HG02840 (cell line): ENCODE measurements at regions not wholly inside any gene's neighbourhood (a gene's known extent, or its start where the extent isn't known, plus 50 kb on each side); places are given as distances from the start of the nearest gene placed in this dataset.
A peak's percentile ranks its signal among the peaks of the same experiment; 100 is the strongest.

ENCODE experiments used
- ATAC-seq: cut with Tn5 transposase; IDR thresholded peaks from one replicate; pipeline ENCODE4 v1.9.1; 2021; ENCODE audit warnings: mild to moderate bottlenecking, moderate library complexity, moderate number of reproducible peaks; ENCODE audit not compliant: unreplicated experiment, low FRiP score

DNA sequence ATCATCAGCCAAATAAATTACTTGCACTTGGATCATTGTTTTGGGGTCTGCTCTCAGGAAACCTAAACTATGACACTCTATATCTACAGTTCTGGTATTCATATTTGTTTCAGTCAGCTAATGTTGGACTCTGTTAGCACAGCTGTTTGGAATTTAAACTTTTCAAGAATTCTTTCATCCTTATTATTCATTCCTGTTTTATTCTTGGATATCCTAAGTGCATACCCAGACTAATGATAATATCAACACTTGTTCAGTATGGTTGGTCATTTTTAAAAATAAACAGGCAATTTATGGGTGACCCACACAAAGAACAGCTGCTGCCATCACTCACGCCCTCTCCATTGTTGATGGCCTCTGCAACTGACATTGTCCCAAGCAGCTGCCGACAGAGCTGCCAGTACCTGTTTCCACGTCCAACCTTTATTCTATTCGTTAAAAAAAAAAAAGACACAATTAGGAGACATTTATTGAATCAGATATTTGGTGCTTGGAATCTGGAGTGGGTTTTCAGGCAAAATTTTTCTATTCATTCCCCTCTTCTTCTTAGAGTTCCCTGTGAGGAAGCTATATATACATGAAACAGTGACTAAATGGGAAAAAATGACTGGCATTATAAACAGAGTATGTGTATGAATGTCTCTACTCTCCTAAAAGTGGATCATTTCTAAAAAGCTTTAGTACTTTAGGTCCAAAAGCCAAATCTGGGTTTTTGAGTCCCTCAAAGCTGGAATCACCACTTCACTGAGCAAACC, 252.1 kb upstream of the NAV3 start:
- ATAC-seq: no peak

DNA sequence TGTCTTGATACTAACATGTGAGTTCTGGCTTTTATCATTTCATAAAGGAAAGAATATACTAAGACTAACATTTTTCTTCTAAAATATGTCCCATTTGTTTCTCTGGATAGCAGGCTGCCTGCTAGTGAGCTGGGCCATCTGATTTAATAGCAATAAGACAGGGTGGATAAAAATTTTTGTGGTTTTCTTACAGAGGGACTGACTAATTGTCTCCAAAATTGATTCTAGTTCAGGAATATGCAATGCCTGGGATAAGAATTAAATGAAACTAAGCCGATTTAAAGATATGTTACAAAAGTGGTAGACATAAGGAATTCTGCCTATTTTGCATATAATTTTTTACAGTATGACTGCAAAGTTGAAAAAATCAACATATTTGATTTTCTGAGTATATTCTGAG, 252.9 kb upstream of the NAV3 start:
- no peak for ATAC-seq

DNA sequence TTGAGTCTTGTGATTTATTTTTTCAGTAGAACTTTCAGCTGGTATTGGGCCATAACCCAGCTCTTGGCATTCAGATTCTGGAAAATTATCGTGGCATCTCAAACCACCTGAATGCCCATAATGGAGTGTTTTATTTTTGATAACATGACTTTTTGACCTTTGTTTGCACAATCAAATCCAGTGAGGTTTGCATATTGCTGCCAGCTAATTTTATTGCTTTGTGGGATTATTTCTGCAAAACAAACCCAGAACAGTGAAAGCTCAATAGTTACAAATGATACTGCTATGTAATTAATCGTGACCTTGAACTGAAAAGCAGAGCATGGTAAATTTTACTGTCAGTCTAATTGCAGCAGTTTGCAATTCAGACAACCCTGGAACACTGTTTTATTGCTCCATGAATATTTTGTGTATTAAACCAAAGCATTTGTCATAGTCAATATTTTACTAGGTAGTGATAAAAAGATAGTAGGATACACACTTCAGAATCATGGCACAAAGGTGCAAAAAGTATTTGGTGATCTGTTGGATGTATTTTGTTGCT, 255.2 kb upstream of the NAV3 start:
- ATAC-seq: no peak

DNA sequence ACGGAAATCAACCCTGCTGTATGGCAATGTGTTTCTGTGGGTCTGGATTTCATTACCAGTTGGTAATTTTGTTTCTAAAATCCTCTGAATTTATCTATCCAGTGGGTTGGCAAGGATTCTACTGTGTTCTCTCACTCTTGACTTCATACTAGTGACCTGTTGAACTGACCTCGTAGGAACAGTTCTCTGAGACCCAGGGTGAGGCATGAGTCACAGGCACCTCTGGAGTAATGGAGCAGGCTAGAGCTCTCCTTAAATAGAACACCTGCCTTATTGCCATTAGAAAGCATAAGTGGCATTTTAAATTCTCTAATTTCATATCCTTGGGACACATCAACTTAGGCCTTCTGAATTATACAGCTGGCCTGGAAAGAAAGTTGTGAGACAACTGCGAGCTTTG, 258.3 kb upstream of the NAV3 start:
- no peak for ATAC-seq

DNA sequence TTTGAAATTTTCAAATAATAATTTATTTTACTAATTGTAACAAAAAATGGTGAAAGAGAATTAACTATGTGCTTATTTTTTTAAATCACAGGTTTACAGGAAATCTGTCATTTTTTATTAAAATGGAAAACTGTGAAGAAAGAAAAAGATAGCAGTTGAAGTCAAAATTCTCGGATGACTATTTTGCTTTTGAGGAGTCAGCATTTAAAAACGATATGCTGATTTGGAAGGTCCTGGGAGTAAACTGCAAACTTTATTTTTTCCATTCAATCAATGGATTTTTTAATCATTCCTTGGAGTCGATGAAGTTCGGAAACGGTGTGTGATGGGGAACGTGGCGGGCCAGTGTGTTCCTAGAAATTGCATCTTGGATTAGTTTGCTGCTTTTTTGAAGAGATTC, 258.9 kb upstream of the NAV3 start:
- no peak for ATAC-seq

DNA sequence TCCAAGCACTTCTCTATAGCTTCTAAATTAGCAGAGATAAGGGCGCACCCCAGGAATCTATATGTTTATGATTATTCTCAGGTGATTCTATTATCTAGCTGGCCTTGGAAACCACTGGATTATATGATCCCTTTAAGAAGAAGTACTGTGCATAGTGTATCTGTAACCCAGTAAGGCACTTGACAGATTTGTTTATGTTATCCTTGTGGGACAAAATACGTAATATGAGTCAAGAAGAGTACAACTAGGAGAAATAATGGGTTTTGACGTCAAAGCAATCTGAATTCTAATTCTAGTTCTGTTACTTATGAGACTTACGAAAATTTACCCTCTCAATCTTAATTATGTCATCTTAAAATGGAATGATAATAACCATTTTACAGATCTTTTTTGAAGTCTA, 259.6 kb upstream of the NAV3 start:
- no peak for ATAC-seq

DNA sequence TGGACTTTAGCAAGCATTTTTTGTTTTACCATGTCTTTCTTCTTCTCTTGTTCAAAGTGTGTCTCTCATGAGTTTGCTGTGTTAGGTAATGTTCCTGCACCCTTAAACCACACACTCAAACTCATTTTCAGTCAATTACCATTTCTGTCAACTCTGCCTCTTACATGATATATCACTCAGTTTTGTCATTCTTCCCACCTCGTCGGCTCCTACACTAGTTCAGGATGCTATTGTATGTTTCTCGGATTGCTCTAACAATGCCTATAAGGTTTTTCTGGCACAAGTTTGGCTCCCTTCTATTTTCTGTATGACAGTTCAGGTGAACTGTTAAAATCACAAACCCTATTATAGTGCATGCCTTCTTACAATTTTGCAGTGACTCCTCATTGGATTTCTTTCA, 260.8 kb upstream of the NAV3 start:
- no peak for ATAC-seq

DNA sequence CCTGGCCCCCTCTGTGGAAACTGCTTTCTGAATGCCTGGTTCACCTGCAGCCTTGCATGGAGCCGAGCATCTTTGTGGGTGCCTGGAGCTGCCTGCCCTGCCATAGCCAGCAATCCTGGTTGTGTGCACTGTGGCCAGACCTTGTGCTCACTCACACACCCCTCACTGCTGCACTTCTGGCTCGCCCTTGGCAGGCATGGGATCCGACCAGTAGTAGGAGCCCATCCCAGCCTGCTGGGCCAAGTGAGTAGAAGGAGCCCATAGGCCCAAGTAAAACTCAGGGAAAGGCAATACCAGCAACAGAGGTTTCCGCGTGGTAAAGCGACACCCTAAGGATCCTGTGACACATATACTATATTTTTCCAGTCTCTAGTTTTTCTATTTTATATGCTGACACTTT, 270.0 kb upstream of the NAV3 start:
- no peak for ATAC-seq

DNA sequence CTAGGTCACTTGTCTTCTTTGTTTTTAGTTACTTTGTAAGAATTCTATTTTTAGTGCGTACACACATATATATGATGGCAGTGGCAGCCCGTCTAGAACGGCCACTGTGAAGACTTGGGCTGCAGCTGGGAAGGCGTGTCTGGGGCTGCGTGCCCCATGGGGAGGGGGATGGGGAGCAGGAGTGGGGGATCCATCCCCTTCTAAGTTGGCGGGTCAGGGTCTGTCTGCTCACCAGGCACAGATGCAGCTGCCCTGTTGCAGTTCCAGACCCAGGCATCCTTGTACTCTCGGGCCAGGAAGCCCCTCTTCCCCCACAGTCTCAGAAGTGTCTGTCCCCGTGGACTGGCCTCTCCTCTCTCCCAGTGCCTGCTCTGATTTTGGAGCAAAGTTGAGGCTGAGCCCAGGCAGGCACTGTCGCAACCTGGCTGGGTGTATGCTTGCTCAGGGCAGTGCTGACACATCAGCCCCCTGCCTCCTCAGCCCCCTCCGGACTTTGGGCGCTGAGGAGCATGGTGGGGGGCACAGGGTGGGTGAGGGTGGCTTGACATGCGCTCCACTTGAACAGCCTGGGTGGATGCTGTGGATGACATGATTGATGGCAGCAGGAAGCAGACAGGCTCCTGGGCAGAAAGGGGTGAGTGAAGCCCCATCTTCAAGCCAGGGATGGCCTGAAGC, 271.2 kb upstream of the NAV3 start:
- ATAC-seq: no peak

DNA sequence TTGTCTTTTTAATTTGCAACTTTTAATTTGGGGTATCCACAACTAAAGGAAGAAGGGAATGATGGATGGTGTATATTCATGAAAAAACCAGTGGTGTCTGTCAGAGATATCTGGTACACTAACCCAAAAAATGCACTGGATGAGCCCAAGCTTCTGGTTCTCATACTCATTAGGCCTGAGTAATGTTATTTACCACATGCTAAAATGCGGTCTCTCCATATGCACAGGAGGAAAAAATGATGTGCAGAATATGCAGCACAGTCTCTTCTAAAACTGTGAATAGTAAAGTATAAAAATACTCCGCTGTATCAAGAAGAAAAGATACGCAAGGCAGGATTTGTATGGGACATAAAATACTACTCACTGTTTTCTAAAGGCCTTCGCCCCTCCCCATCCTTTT, 275.6 kb upstream of the NAV3 start:
- no peak for ATAC-seq

DNA sequence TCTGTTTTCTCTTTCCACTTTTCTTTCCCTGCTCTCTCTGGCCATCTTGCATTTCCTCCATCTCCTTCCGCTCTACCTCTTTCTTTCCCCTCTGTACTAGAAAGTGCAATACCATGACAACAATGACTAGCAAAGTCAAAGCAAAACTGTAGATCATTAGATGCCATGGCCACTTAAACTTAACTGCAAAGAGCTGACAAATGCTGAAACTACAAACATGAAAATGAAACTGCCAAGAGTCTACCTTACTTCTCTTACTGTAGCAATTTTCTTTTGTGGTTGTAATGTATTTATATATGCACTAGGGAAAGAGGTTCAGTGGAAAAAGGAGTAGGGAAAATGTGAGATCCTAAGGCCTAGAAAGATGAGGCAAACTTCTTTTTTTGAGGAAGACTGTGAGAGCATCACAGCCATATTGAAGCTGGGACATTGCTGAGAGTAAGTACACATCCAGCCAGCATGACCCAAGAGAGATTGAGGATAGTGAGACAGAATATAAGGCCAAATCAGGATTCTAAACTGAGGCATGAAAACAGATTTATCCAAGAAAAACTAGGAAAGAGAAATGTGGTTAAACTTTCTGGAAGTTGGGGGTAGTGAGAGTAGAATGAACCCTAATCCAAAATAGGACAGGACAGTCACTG, 276.6 kb upstream of the NAV3 start:
- peak; percentile 100 for ATAC-seq

DNA sequence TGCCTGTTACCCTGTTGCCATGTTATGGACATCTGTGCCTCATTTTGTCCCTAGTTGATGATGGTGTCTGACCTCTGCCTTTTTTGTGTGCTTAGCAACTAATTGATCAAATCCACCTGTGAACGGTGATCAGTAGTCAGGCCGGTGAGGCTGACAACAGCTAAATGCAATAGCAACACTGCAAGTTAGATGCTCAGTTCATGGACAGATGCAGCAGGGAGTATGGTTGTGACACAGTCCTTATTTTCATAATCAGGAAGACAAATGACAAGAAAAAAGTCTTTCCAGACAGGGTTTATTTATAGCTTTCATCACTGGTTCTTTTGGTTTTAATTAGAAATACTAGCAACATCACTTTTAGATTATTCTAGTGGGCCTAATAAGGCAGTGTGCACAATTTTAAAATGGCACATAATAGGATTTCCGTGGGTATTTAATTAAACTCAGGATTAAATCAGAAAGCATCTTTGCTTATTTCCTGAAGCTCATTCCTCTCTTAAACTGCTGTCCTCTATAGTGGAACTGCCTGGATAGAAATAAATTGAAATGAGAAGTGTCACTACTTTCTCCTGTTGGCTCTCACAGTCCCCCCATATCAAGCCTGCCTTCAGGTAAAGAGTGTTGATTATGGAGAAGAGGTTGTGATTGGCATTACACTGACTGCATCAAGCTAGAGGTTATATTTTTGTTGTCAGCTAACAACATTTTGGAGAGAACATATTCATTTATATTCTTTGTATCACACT, 281.1 kb upstream of the NAV3 start:
- no peak for ATAC-seq

DNA sequence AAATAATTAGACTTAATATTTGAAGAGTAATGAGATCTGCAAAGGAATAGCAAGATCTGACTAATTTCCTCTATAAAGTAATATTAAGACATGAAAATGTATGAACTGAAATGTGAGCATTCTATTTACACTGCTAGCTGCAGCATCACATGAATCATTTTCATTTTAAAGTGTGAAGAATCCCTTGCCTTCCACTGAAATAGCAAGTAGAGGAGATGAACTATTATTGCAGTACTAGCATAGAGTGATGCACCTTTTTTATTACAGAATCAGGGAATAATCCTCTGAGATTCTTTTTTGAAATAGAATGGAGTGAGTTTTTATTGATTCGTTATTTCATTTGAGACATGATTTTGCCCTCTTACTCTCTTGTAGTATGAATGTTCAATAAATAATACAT, 281.9 kb upstream of the NAV3 start:
- ATAC-seq: no peak

DNA sequence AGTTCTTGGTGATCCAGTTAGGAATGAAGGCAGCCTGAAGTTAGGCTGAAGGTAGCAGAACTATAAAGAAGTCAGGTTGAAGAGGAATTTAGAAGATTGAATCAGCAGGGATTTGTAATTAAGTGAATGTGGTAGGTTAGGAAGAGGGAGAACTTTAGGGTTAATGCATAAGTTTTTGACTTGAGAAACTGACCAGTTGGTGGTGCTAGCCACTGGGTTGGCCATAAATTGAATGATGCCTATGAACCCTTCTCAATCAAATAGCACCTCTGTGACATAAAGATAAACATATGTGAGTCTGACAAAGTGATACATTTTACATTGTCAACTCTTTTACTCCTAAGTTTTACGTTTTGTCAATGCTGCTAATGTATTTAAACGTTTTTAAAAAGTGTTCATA, 290.6 kb upstream of the NAV3 start:
- no peak for ATAC-seq

DNA sequence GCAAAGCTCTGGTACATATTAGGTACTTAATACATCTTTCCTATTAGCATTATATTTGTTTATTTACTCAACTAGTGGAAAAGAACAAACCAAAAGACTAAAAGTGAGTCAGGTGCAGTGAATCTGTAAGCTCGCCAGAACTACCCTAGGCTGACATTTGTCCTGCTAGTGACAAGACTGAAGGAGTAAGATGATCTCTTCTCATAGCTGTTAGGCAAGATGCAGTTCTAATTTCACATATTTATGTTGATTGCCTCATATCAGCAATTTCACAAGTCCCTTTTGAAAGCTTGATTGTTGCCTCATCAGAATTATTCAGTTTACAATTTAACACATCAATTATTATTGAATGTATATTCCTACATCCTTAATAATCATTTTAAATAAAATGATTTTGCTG, 293.0 kb upstream of the NAV3 start:
- no peak for ATAC-seq

DNA sequence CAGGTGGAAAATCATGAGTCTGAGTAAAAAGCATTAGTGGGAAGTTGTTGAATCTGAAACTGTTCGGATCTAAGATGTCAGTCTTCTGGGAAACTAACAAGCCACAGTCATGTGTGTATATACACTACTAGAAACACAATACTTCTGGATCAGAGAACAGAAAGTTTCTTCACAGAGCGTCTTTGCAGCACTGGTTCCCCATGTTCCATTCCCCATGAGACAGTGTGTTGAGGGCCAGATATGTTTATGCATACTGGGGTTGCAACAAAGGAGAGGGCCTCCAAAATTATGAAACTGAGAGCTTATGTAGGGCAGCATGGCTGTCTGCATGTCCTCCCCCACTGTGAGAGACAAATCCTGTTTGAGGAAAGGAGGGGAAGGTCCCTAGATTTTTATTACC, 295.0 kb upstream of the NAV3 start:
- no peak for ATAC-seq

DNA sequence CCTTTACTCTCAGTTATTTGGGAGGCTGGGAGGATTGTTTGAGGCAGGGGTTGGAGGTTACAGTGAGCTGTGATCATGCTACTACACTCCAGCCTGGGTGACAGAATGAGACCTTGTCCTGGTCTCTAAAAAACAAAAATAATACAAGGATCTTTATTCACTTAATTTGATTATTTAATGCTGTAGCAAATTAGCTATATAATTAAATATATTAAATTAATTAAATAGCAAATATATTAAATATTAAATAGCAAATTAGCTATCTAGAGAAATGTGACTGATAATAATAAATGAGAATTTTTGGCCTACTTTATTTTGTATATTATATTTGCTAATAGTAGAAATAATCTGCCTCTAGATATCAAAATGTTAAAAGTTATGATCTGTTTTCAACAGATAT, 298.8 kb upstream of the NAV3 start:
- no peak for ATAC-seq

DNA sequence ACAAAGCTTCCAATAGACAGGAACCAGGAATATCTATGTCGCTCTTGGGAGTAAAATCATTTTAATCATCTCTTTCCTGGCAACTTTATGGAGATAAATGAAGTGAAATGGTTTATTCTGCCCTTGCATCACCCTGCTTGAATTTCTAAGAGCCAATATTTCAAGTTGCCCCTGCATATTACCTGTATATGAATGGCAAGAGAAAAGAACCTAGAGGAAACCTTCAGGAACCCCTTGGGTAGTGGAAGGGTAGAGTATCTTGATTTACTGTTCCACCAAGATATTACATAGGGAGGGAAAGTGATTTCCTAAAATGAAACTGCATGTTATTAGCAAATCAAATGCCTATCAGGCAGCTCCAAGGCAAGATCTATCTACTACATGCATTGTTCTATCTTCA, 308.4 kb upstream of the NAV3 start:
- ATAC-seq: no peak

DNA sequence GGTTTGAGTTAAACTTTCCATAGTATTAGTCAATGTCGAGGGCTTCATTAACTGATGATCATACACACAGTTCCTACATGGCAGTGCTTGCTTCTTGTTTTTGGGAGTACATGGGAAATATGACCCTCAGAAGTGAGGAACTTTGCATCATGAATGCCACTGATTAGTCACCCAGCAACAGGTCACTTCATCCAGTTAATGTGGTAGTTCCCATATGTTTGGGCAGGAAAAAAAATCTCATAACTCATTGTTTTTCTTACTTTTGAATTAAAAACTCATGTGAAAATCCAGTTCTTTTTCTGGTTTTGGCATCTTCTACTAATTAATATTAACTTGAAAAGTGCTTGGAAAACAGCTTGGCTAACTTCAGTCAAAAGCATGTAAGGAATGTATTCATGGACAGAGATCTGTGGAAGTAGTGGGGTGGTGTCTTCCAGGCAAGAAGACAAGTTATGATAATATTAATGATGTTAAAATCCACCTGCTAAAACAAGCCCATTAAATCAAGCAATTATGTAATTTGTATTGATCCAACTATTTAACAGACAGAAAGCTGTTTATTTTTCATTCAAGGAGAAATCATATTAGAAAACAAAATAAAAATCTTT, 309.1 kb upstream of the NAV3 start:
- ATAC-seq: no peak

DNA sequence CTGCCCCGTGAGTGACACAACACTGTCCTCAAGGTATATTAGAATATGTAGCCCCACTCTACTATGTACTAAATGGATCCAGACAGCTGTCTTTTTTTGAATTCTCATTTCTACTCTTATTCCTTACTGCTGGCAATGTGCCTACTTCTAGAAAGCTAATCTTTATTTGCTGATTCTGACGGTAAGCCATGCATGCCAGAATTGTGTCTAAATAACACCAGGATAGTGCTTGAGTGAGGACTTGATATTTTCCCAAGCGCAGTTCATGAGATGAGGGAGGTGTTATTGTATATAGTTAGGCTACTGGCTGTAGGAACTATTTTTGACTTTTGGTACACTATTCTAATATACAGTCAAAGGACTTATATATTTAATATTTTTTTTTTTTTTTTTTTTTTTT, 316.2 kb upstream of the NAV3 start:
- ATAC-seq: no peak

DNA sequence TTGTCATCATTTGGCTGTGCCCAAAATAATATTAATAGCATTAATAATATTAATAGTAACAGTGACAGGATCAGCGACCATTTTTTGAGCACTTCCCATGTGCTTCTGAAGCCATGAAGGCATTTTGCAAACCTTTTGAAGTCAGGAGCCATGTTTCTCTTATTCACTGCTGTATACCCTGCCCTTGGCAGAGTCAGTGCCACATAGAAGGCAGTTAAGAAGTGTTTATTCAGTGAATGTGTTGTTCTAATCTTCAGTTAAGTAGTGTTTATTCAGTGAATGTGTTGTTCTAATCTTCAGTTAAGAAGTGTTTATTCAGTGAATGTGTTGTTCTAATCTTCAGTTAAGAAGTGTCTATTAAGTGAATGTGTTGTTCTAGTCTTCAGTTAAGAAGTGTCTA, 319.7 kb upstream of the NAV3 start:
- no peak for ATAC-seq
